CD14-positive monocyte (primary cell): ENCODE measurements at regions not wholly inside any gene's neighbourhood (a gene's known extent, or its start where the extent isn't known, plus 50 kb on each side); places are given as distances from the start of the nearest gene placed in this dataset.

Experiments
- DNase-seq, 3 donors: peaks; one replicate each; pipeline ENCODE4 v3.0.0-alpha.2; 2011 to 2022
- H2AFZ ChIP-seq: 2 replicates; pipeline ENCODE4 v1.6.0; 2012; ENCODE audit warnings: mild to moderate bottlenecking, low read depth, low read length, inconsistent platforms; ENCODE audit not compliant: insufficient read depth, poor library complexity, severe bottlenecking
- H3K27ac ChIP-seq, 2 donors: 1 replicate in 1 of 2; 2 replicates in 1 of 2; pipeline ENCODE4 v1.5.1; 2012 to 2013; ENCODE audit warnings: low read length in 2 of 2, control low read depth in 1 of 2, inconsistent platforms in 1 of 2, low read depth in 1 of 2, mild to moderate bottlenecking in 1 of 2
- H3K27me3 ChIP-seq, 2 donors: one replicate each; pipeline versions ENCODE4 v1.6.0 to v1.6.1; 2011 to 2013; ENCODE audit warnings: low read length in 2 of 2; ENCODE audit not compliant: control insufficient read depth in 2 of 2, insufficient read depth in 2 of 2
- H3K36me3 ChIP-seq, 2 donors: replicated peaks in 1 of 2; 1 replicate in 1 of 2; 2 replicates in 1 of 2; pipeline versions ENCODE4 v1.5.1 to v1.6.1; 2012 to 2013; ENCODE audit warnings: low read length in 2 of 2, control low read depth in 1 of 2, inconsistent platforms in 1 of 2, mild to moderate bottlenecking in 1 of 2; ENCODE audit not compliant: insufficient read depth in 2 of 2, control insufficient read depth in 1 of 2
- H3K4me1 ChIP-seq, 2 donors: 1 replicate in 1 of 2; 2 replicates in 1 of 2; pipeline versions ENCODE4 v1.5.1 to v1.6.1; 2012 to 2013; ENCODE audit warnings: low read length in 2 of 2, control low read depth in 1 of 2, inconsistent platforms in 1 of 2, mild to moderate bottlenecking in 1 of 2, moderate library complexity in 1 of 2; ENCODE audit not compliant: insufficient read depth in 2 of 2, control insufficient read depth in 1 of 2
- H3K4me2 ChIP-seq: replicated peaks from 2 replicates; pipeline ENCODE3; 2012; ENCODE audit warnings: low read length, moderate library complexity, mild to moderate bottlenecking; ENCODE audit not compliant: poor library complexity, severe bottlenecking; ENCODE audit errors: extremely low read depth
- H3K4me3 ChIP-seq, 3 experiments: fragments of 200-600 bp in 1 of 3; sonication (generic) in 1 of 3; replicated peaks in 1 of 3; 1 replicate in 2 of 3; 2 replicates in 1 of 3; pipeline ENCODE4 v1.5.1; 2011 to 2013; ENCODE audit warnings: low read length in 3 of 3, mild to moderate bottlenecking in 3 of 3, control low read depth in 2 of 3, low read depth in 2 of 3, inconsistent platforms in 1 of 3, moderate library complexity in 1 of 3
- H3K79me2 ChIP-seq: 2 replicates; pipeline ENCODE4 v1.6.0; 2012; ENCODE audit warnings: mild to moderate bottlenecking, control low read depth, inconsistent platforms, low read length, moderate library complexity; ENCODE audit not compliant: insufficient read depth
- H3K9ac ChIP-seq: 2 replicates; pipeline ENCODE4 v1.6.0; 2017; ENCODE audit warnings: low read length, mild to moderate bottlenecking; ENCODE audit not compliant: insufficient read depth, poor library complexity, severe bottlenecking
- H3K9me3 ChIP-seq, 2 donors: replicated peaks in 1 of 2; 1 replicate in 1 of 2; 2 replicates in 1 of 2; pipeline versions ENCODE4 v1.5.1 to v1.6.1; 2012 to 2013; ENCODE audit warnings: low read length in 2 of 2, control low read depth in 1 of 2; ENCODE audit not compliant: control insufficient read depth in 1 of 2, insufficient read depth in 1 of 2
- H4K20me1 ChIP-seq: 2 replicates; pipeline ENCODE4 v1.6.0; 2012; ENCODE audit warnings: mild to moderate bottlenecking, low read length, control low read depth, moderate library complexity; ENCODE audit not compliant: insufficient read depth
- H3K27ac Mint-ChIP-seq, 7 donors: one replicate each; pipeline ENCODE4 v1.8.0; 2020; ENCODE audit warnings: mild to moderate bottlenecking in 7 of 7, mixed read lengths in 7 of 7, moderate library complexity in 6 of 7, inconsistent platforms in 2 of 7
- H3K27me3 Mint-ChIP-seq, 3 donors: one replicate each; pipeline ENCODE4 v1.8.0; 2021 to 2022; ENCODE audit warnings: low read depth in 3 of 3, mild to moderate bottlenecking in 3 of 3, mixed read lengths in 3 of 3, moderate library complexity in 3 of 3, inconsistent platforms in 1 of 3
- H3K36me3 Mint-ChIP-seq, 2 donors: one replicate each; pipeline ENCODE4 v1.8.0; 2020; ENCODE audit warnings: mixed read lengths in 2 of 2, inconsistent platforms in 1 of 2, mild to moderate bottlenecking in 1 of 2
- H3K4me1 Mint-ChIP-seq: one replicate; pipeline ENCODE4 v1.8.0; 2020; ENCODE audit warnings: mild to moderate bottlenecking, mixed read lengths
- H3K4me3 Mint-ChIP-seq, 2 donors: one replicate each; pipeline ENCODE4 v1.8.0; 2020; ENCODE audit warnings: mild to moderate bottlenecking in 2 of 2, mixed read lengths in 2 of 2, moderate library complexity in 1 of 2
- H3K9me3 Mint-ChIP-seq, 7 donors: one replicate each; pipeline ENCODE4 v1.8.0; 2020 to 2022; ENCODE audit warnings: mixed read lengths in 7 of 7, mild to moderate bottlenecking in 6 of 7, moderate library complexity in 6 of 7, inconsistent platforms in 2 of 7
- WGBS: methylation state at CpG from one replicate; pipeline ENCODE4 v1.1.5; 2013; ENCODE audit warnings: missing lambda C conversion rate; ENCODE audit not compliant: insufficient coverage; 5-methylcytosine and 5-hydroxymethylcytosine counted together
- intact Hi-C, 2 donors: fragments of 100-400 bp; cut with micrococcal nuclease; formaldehyde crosslinking; loops; one replicate each; pipeline versions ENCODE4 v1.15.0 to v1.15.1; 2023
- TF ChIP-seq, protein P1 (sequence below): fragments of 200-600 bp; IDR thresholded peaks from one replicate; pipeline ENCODE4 v1.8.0; 2022; ENCODE audit warnings: antibody characterized with exemption, mild to moderate bottlenecking

DNA sequence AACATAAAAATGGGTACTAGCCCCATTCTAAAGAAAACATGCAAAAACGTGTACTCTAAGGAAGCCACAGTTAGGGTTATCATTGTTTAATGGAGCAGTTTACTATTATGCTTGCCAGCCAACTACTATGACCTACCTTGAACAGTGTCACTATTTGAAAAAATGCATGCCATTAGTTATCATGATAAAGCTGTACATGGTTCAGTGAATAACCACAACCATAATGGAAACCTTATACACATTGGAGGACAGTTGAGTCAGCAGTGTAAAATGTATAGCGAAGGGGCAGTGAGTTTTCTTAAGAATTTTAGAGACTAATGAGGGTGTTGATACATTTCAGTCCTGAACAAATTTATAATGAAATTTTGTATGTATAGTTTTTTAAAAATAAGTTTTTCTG is 381.9 kb downstream of the GRXCR1 start:
- Histone ChIP-seq H4K20me1 (no peaks in the 10 kb centered on the region), H3K4me1 (no peaks in the 10 kb centered on the region), H3K9ac (no peak overlapping the region), H2AFZ (no peak overlapping the region), H3K4me2 (no peak overlapping the region), H3K27me3 (no peaks in the 10 kb centered on the region), H3K79me2 (no peaks in the 10 kb centered on the region), H3K4me3 (no peak overlapping the region), H3K27ac (no peak overlapping the region), H3K9me3 (peaks cover 2 to 3% of the 10 kb centered on the region in 2 donors), H3K36me3 (no peaks in the 10 kb centered on the region)
- 100% methylated on average over 1 of the region's 2 CpGs for WGBS
- H3K9me3 Mint-ChIP-seq: peaks cover 0 to 4% (median 2%) of the 10 kb centered on the region in 7 donors
- intact Hi-C loops: no loop called here
- no peak for DNase-seq
- no peaks in the 10 kb centered on the region for H3K27me3 Mint-ChIP-seq
- H3K4me1 Mint-ChIP-seq: no peaks in the 10 kb centered on the region
- TF ChIP-seq, protein P1, sequence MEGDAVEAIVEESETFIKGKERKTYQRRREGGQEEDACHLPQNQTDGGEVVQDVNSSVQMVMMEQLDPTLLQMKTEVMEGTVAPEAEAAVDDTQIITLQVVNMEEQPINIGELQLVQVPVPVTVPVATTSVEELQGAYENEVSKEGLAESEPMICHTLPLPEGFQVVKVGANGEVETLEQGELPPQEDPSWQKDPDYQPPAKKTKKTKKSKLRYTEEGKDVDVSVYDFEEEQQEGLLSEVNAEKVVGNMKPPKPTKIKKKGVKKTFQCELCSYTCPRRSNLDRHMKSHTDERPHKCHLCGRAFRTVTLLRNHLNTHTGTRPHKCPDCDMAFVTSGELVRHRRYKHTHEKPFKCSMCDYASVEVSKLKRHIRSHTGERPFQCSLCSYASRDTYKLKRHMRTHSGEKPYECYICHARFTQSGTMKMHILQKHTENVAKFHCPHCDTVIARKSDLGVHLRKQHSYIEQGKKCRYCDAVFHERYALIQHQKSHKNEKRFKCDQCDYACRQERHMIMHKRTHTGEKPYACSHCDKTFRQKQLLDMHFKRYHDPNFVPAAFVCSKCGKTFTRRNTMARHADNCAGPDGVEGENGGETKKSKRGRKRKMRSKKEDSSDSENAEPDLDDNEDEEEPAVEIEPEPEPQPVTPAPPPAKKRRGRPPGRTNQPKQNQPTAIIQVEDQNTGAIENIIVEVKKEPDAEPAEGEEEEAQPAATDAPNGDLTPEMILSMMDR: no peak
- no peak overlapping the region for H3K27ac Mint-ChIP-seq
- H3K36me3 Mint-ChIP-seq: no peaks in the 10 kb centered on the region
- no peak overlapping the region for H3K4me3 Mint-ChIP-seq

DNA sequence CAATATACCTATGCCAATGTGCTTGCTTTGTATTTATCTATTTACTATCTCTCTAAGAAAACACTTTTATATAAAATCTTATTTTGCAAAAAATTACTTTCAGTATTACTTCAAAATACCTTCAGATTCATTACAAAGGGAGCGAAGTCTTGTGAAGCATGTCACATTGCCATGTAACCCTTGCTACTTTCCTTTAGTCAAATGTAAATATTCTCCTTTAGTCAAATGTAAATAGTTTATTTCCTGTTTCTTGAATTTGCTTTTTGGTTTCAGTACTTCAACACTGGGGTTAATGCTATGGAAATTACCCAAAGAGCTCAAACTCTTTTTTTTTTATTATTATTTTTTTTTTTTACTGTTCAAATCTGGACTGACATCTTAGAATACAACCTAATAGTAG is 383.3 kb downstream of the GRXCR1 start:
- no peak overlapping the region for H3K27ac Mint-ChIP-seq
- no peaks in the 10 kb centered on the region for H3K4me1 Mint-ChIP-seq
- no peak for DNase-seq
- H3K9me3 ChIP-seq: peaks cover 0 to 3% of the 10 kb centered on the region in 2 donors
- H4K20me1 ChIP-seq: no peaks in the 10 kb centered on the region
- no peak overlapping the region for H3K4me3 Mint-ChIP-seq
- H3K9me3 Mint-ChIP-seq: peaks cover 0 to 8% (median 0%) of the 10 kb centered on the region in 7 donors
- no peaks in the 10 kb centered on the region for H3K36me3 ChIP-seq
- H3K27ac ChIP-seq: no peak overlapping the region
- H3K9ac ChIP-seq: no peak overlapping the region
- no peaks in the 10 kb centered on the region for H3K36me3 Mint-ChIP-seq
- TF ChIP-seq, protein P1: no peak
- no peak overlapping the region for H3K4me2 ChIP-seq
- WGBS: no CpG with 5 or more reads among the region's 1 CpG
- H3K4me3 ChIP-seq: no peak overlapping the region
- no peaks in the 10 kb centered on the region for H3K4me1 ChIP-seq
- H2AFZ ChIP-seq: no peak overlapping the region
- peaks cover 0 to 3% (median 0%) of the 10 kb centered on the region in 3 donors for H3K27me3 Mint-ChIP-seq
- no peaks in the 10 kb centered on the region for H3K27me3 ChIP-seq
- no peaks in the 10 kb centered on the region for H3K79me2 ChIP-seq
- intact Hi-C loops: no loop called here
